Mesenchymal stem cell (in vitro differentiated cells and primary cell): ENCODE measurements at regions not wholly inside any gene's neighbourhood (a gene's known extent, or its start where the extent isn't known, plus 50 kb on each side); places are given as distances from the start of the nearest gene placed in this dataset.

Experiments
- DNase-seq: peaks from one replicate; pipeline ENCODE4 v3.0.0-alpha.2; 2013
- H2AFZ ChIP-seq: one replicate; pipeline ENCODE4 v1.6.1; 2013; ENCODE audit warnings: low read depth, mild to moderate bottlenecking, control low read depth, inconsistent platforms, low read length, moderate library complexity
- H2AK5ac ChIP-seq: 2 replicates; pipeline ENCODE4 v1.6.1; 2013; ENCODE audit warnings: low read length, moderate library complexity, mild to moderate bottlenecking, inconsistent platforms; ENCODE audit not compliant: severe bottlenecking
- H2BK120ac ChIP-seq: one replicate; pipeline ENCODE4 v1.6.1; 2013; ENCODE audit warnings: low read depth, mild to moderate bottlenecking, inconsistent platforms, low read length, moderate library complexity
- H2BK12ac ChIP-seq, 2 experiments: one replicate each; pipeline ENCODE4 v1.6.1; 2013; ENCODE audit warnings: inconsistent platforms in 2 of 2, low read length in 2 of 2, mild to moderate bottlenecking in 2 of 2, moderate library complexity in 2 of 2, control low read depth in 1 of 2
- H2BK15ac ChIP-seq: one replicate; pipeline ENCODE4 v1.6.1; 2013; ENCODE audit warnings: mild to moderate bottlenecking, low read depth, inconsistent platforms; ENCODE audit not compliant: poor library complexity, severe bottlenecking
- H2BK5ac ChIP-seq: 2 replicates; pipeline ENCODE4 v1.6.1; 2013; ENCODE audit warnings: low read depth, mild to moderate bottlenecking, low read length, control low read depth, inconsistent platforms; ENCODE audit not compliant: poor library complexity, severe bottlenecking
- H3K14ac ChIP-seq, 2 experiments: one replicate each; pipeline ENCODE4 v1.6.1; 2013; ENCODE audit warnings: inconsistent platforms in 2 of 2, low read length in 2 of 2, control low read depth in 1 of 2, mild to moderate bottlenecking in 1 of 2, moderate library complexity in 1 of 2
- H3K18ac ChIP-seq, 2 experiments: one replicate each; pipeline ENCODE4 v1.6.1; 2013; ENCODE audit warnings: inconsistent platforms in 2 of 2, low read length in 2 of 2, control low read depth in 1 of 2, low read depth in 1 of 2, mild to moderate bottlenecking in 1 of 2
- H3K23ac ChIP-seq, 2 experiments: one replicate each; pipeline ENCODE4 v1.6.1; 2013; ENCODE audit warnings: inconsistent platforms in 2 of 2, low read length in 2 of 2, mild to moderate bottlenecking in 2 of 2, moderate library complexity in 2 of 2, control low read depth in 1 of 2
- H3K27ac ChIP-seq: 2 replicates; pipeline ENCODE4 v1.5.1; 2013; ENCODE audit warnings: mild to moderate bottlenecking, moderate library complexity, low read length, control low read depth, inconsistent platforms; ENCODE audit not compliant: poor library complexity, severe bottlenecking
- H3K27me3 ChIP-seq, 2 experiments: 2 replicates each; pipeline versions ENCODE4 v1.6.1 to v1.7.0; 2013; ENCODE audit warnings: low read length in 2 of 2, mild to moderate bottlenecking in 2 of 2, moderate library complexity in 2 of 2, control low read depth in 1 of 2, inconsistent platforms in 1 of 2; ENCODE audit not compliant: control insufficient read depth in 1 of 2, insufficient read depth in 1 of 2
- H3K36me3 ChIP-seq, 2 experiments: 2 replicates each; pipeline versions ENCODE4 v1.6.1 to v1.7.0; 2013; ENCODE audit warnings: low read length in 2 of 2, control low read depth in 1 of 2, inconsistent platforms in 1 of 2, low read depth in 1 of 2, mild to moderate bottlenecking in 1 of 2; ENCODE audit not compliant: insufficient read depth in 2 of 2, control insufficient read depth in 1 of 2
- H3K4ac ChIP-seq, 2 experiments: one replicate each; pipeline ENCODE4 v1.6.1; 2013; ENCODE audit warnings: inconsistent platforms in 2 of 2, low read length in 2 of 2, mild to moderate bottlenecking in 2 of 2, moderate library complexity in 2 of 2, control low read depth in 1 of 2, low read depth in 1 of 2
- H3K4me1 ChIP-seq: 2 replicates; pipeline ENCODE4 v1.6.1; 2013; ENCODE audit warnings: low read depth, low read length, control low read depth; ENCODE audit not compliant: control insufficient read depth, insufficient read depth
- H3K4me2 ChIP-seq: 2 replicates; pipeline ENCODE4 v1.6.1; 2013; ENCODE audit warnings: low read length, mild to moderate bottlenecking, inconsistent platforms; ENCODE audit not compliant: poor library complexity, severe bottlenecking
- H3K4me3 ChIP-seq, 2 experiments: 2 replicates each; pipeline versions ENCODE4 v1.5.1 to v1.7.0; 2013; ENCODE audit warnings: low read length in 2 of 2, mild to moderate bottlenecking in 2 of 2, control low read depth in 1 of 2, low read depth in 1 of 2; ENCODE audit not compliant: insufficient read depth in 1 of 2
- H3K79me1 ChIP-seq: replicated peaks from 2 replicates; pipeline ENCODE4 v1.6.1; 2013; ENCODE audit warnings: mild to moderate bottlenecking, control low read depth, low read length, inconsistent platforms; ENCODE audit not compliant: poor library complexity, severe bottlenecking
- H3K9ac ChIP-seq: 2 replicates; pipeline ENCODE4 v1.7.0; 2013; ENCODE audit warnings: mild to moderate bottlenecking, low read length, moderate library complexity
- H3K9me3 ChIP-seq: 2 replicates; pipeline ENCODE4 v1.7.0; 2013; ENCODE audit warnings: mild to moderate bottlenecking, low read length; ENCODE audit not compliant: control insufficient read depth
- H4K8ac ChIP-seq: one replicate; pipeline ENCODE4 v1.6.1; 2013; ENCODE audit warnings: inconsistent platforms, mild to moderate bottlenecking, low read length, moderate library complexity
- H4K91ac ChIP-seq: one replicate; pipeline ENCODE4 v1.6.1; 2013; ENCODE audit warnings: mild to moderate bottlenecking, low read length, inconsistent platforms
- WGBS: methylation state at CpG from one replicate; pipeline ENCODE4 v1.1.7; 2013; ENCODE audit warnings: mixed read lengths; 5-methylcytosine and 5-hydroxymethylcytosine counted together

GRCh38 chr11:97844016-97844415 lies 1176.7 kb upstream of the CNTN5 start:
- H4K8ac ChIP-seq = no peak overlapping the region
- H2AK5ac ChIP-seq = no peak overlapping the region
- no peak overlapping the region for H2BK15ac ChIP-seq
- no peaks in the 10 kb centered on the region for H3K79me1 ChIP-seq
- H3K4me2 ChIP-seq = no peak overlapping the region
- H3K27ac ChIP-seq = no peak overlapping the region
- H3K9ac ChIP-seq = no peak overlapping the region
- H3K14ac ChIP-seq = no peak overlapping the region
- no peak overlapping the region for H3K23ac ChIP-seq
- H2BK12ac ChIP-seq = no peak overlapping the region
- H3K4me1 ChIP-seq = no peaks in the 10 kb centered on the region
- H3K4ac ChIP-seq = no peak overlapping the region
- no peak overlapping the region for H4K91ac ChIP-seq
- no peaks in the 10 kb centered on the region for H3K9me3 ChIP-seq
- no peak overlapping the region for H2BK120ac ChIP-seq
- H3K27me3 ChIP-seq = no peaks in the 10 kb centered on the region
- no peak overlapping the region for H3K4me3 ChIP-seq
- no peak for DNase-seq
- H3K18ac ChIP-seq = no peak overlapping the region
- no peaks in the 10 kb centered on the region for H3K36me3 ChIP-seq
- H2BK5ac ChIP-seq = no peak overlapping the region
- no peak overlapping the region for H2AFZ ChIP-seq

- H3K4me3 ChIP-seq = no peak overlapping the region
- peaks cover 3% of the 10 kb centered on the region for H3K9me3 ChIP-seq
- H2BK5ac ChIP-seq = no peak overlapping the region
- no peak overlapping the region for H3K23ac ChIP-seq
- H4K8ac ChIP-seq = no peak overlapping the region
- no peak overlapping the region for H2AFZ ChIP-seq
- H3K4ac ChIP-seq = no peak overlapping the region
- no peak overlapping the region for H3K27ac ChIP-seq
- no peak overlapping the region for H3K18ac ChIP-seq
- no peaks in the 10 kb centered on the region for H3K36me3 ChIP-seq
- H2BK12ac ChIP-seq = no peak overlapping the region
- H3K14ac ChIP-seq = no peak overlapping the region
- no peak overlapping the region for H3K9ac ChIP-seq
- no peak overlapping the region for H2BK120ac ChIP-seq
- no peak overlapping the region for H2BK15ac ChIP-seq
- H2AK5ac ChIP-seq = no peak overlapping the region
- no peaks in the 10 kb centered on the region for H3K27me3 ChIP-seq
- no peak overlapping the region for H4K91ac ChIP-seq
- no peaks in the 10 kb centered on the region for H3K4me1 ChIP-seq
- no peak overlapping the region for H3K4me2 ChIP-seq
- WGBS = no CpG with 5 or more reads among the region's 1 CpG
- no peaks in the 10 kb centered on the region for H3K79me1 ChIP-seq
- no peak for DNase-seq
These were observed 1173.0 kb upstream of the CNTN5 start for GRCh38 chr11:97847730-97848129.

GRCh38 chr11:97850701-97851100 lies 1170.0 kb upstream of the CNTN5 start:
- Histone ChIP-seq H2BK15ac (no peak overlapping the region), H3K27ac (no peak overlapping the region), H3K23ac (no peak overlapping the region), H3K79me1 (no peaks in the 10 kb centered on the region), H3K27me3 (no peaks in the 10 kb centered on the region), H2BK12ac (no peak overlapping the region), H3K36me3 (no peaks in the 10 kb centered on the region), H4K91ac (no peak overlapping the region), H3K4ac (no peak overlapping the region), H3K18ac (no peak overlapping the region), H2AFZ (no peak overlapping the region), H2BK120ac (no peak overlapping the region), H3K14ac (no peak overlapping the region), H3K9ac (no peak overlapping the region), H2AK5ac (no peak overlapping the region), H4K8ac (no peak overlapping the region), H3K9me3 (peaks cover 3% of the 10 kb centered on the region), H3K4me2 (no peak overlapping the region), H3K4me3 (no peak overlapping the region), H3K4me1 (no peaks in the 10 kb centered on the region), H2BK5ac (no peak overlapping the region)
- DNase-seq = no peak
- WGBS = 94% methylated on average over 1 of the region's 1 CpG

GRCh38 chr11:97854357-97854756 lies 1166.4 kb upstream of the CNTN5 start:
- no peak overlapping the region for H3K4ac ChIP-seq
- no peaks in the 10 kb centered on the region for H3K79me1 ChIP-seq
- DNase-seq = no peak
- H2BK12ac ChIP-seq = no peak overlapping the region
- H4K91ac ChIP-seq = no peak overlapping the region
- H2AK5ac ChIP-seq = no peak overlapping the region
- H2AFZ ChIP-seq = no peak overlapping the region
- H2BK120ac ChIP-seq = no peak overlapping the region
- H3K14ac ChIP-seq = no peak overlapping the region
- no peak overlapping the region for H2BK15ac ChIP-seq
- H3K36me3 ChIP-seq = no peaks in the 10 kb centered on the region
- H4K8ac ChIP-seq = no peak overlapping the region
- no peak overlapping the region for H3K23ac ChIP-seq
- peaks cover 3% of the 10 kb centered on the region for H3K9me3 ChIP-seq
- no peak overlapping the region for H3K4me2 ChIP-seq
- no peaks in the 10 kb centered on the region for H3K27me3 ChIP-seq
- 50% methylated on average over 1 of the region's 3 CpGs for WGBS
- H3K4me1 ChIP-seq = no peaks in the 10 kb centered on the region
- no peak overlapping the region for H3K4me3 ChIP-seq
- H3K18ac ChIP-seq = no peak overlapping the region
- no peak overlapping the region for H3K27ac ChIP-seq
- no peak overlapping the region for H3K9ac ChIP-seq
- H2BK5ac ChIP-seq = no peak overlapping the region
